ENCODE measurements at regions not wholly inside any gene's neighbourhood (a gene's known extent, or its start where the extent isn't known, plus 50 kb on each side); places are given as distances from the start of the nearest gene placed in this dataset.

DNA sequence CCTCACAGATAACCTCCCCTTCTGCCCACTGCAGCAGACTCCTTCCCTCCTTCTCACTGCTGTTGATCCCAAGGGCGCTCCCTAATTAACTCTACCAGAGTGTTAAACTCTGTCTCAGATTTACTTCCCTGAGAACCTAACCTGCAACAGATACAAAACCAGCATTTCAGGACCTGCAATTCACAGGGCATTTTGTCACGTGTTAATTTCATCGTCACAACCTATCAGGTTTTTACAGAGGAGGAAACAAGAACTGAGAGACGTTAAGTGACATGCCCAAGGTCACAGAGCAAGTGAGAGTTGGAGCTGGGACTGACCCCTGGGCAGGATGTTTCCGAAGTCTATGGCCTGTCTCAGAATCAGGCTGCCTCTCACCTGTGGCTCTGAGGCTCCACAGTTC, 223.9 kb downstream of the UACA start:
- 75% methylated on average over 4 of the region's 5 CpGs for WGBS (ENCODE audit: insufficient coverage, low coverage, low lambda C conversion rate, missing lambda C conversion rate)
- Histone ChIP-seq H3K27ac (no peak overlapping the region), H3K4me1 (no peaks in the 10 kb centered on the region), H3K4me3 (no peak overlapping the region), H3K27me3 (no peaks in the 10 kb centered on the region), H3K36me3 (no peaks in the 10 kb centered on the region), H3K9me3 (no peaks in the 10 kb centered on the region)
- TF ChIP-seq POLR2A (IDR thresholded peaks at IDR 0.05) (no peak), CTCF (IDR thresholded peaks at IDR 0.05) (no peak)
- intact Hi-C loops (cut with DNase I): no loop called here
- ATAC-seq: no peak
- DNase-seq: no peak

- H3K4me3 ChIP-seq: no peak overlapping the region
- no peaks in the 10 kb centered on the region for H3K9me3 ChIP-seq
- no peaks in the 10 kb centered on the region for H3K4me1 ChIP-seq
- H3K27me3 ChIP-seq: no peaks in the 10 kb centered on the region
- DNase-seq: no peak
- no peak for ATAC-seq
- no peaks in the 10 kb centered on the region for H3K36me3 ChIP-seq
- TF ChIP-seq POLR2A (IDR thresholded peaks at IDR 0.05): no peak
- no peak for TF ChIP-seq CTCF (IDR thresholded peaks at IDR 0.05)
- intact Hi-C loops (cut with DNase I): no loop called here
- H3K27ac ChIP-seq: no peak overlapping the region
These were observed 225.1 kb downstream of the UACA start for GRCh38 chr15:70538278-70538677.

DNA sequence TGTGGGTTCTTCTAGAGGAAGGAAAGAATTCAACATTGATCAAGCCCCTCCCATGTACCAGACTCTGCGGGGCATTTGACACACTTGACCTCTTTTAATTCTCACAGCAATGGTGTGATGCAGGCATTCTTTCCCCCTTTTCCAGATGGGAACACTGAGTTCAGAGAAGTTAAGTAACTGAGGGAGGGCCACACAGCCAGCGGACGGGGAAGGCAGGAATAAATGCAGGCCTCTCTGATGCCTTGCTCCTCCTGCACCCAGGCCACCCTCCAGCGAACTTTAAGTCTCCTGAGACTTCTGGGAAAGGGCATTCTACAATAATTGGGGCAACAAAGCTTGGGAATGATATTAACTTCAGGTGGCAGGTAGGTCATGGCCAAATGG, 227.4 kb downstream of the UACA start:
- Histone ChIP-seq H3K4me3 (no peak overlapping the region), H3K9me3 (no peaks in the 10 kb centered on the region), H3K36me3 (no peaks in the 10 kb centered on the region), H3K27me3 (no peaks in the 10 kb centered on the region), H3K4me1 (no peaks in the 10 kb centered on the region), H3K27ac (no peak overlapping the region)
- no peak for ATAC-seq
- intact Hi-C loops (cut with DNase I): no loop called here
- no peak for DNase-seq
- WGBS (ENCODE audit: insufficient coverage, low coverage, low lambda C conversion rate, missing lambda C conversion rate): 63% methylated on average over 4 of the region's 4 CpGs
- TF ChIP-seq POLR2A (IDR thresholded peaks at IDR 0.05) (no peak), CTCF (IDR thresholded peaks at IDR 0.05) (no peak)

GRCh38 chr15:70535071-70535954, 228.0 kb downstream of the UACA start:
- Histone ChIP-seq H3K27ac (no peak overlapping the region), H3K4me1 (no peaks in the 10 kb centered on the region), H3K9me3 (no peaks in the 10 kb centered on the region), H3K27me3 (no peaks in the 10 kb centered on the region), H3K36me3 (no peaks in the 10 kb centered on the region), H3K4me3 (no peak overlapping the region)
- ATAC-seq (peak in 2 of 4 donors; percentile 24 to 44), DNase-seq (no peak)
- WGBS (ENCODE audit: insufficient coverage, low coverage, low lambda C conversion rate, missing lambda C conversion rate): 44% methylated on average over 6 of the region's 11 CpGs
- TF ChIP-seq CTCF (IDR thresholded peaks at IDR 0.05) (no peak), POLR2A (IDR thresholded peaks at IDR 0.05) (no peak)
- intact Hi-C loops (cut with DNase I): no loop called here
